HepG2 (cell line): ENCODE measurements at regions not wholly inside any gene's neighbourhood (a gene's known extent, or its start where the extent isn't known, plus 50 kb on each side); places are given as distances from the start of the nearest gene placed in this dataset.

Experiments
- ATAC-seq: fragments of 200-7000 bp; cut with Tn5 transposase; 3 replicates; pipeline ENCODE4 v1.9.1; 2020; ENCODE audit warnings: mild to moderate bottlenecking, moderate library complexity
- BruUV-seq: library from RNA; stranded (reverse); fragments of 400-500 nt; replicated peaks from 2 replicates; lab custom pipeline; 2021; lab: Mats Ljungman, UMichigan
- CTCF ChIA-PET: fragments of 300-600 bp; formaldehyde crosslinking; extraction: SDS; loops from one replicate; lab custom pipeline; 2021; ENCODE audit warnings: low total read pairs, inconsistent platforms, low intra/inter-chr PET ratio; lab: Yijun Ruan, JAX
- POLR2A ChIA-PET: fragments of 350-600 bp; sonication (Branson Sonifier 250); formaldehyde crosslinking; loops from one replicate; lab custom pipeline; 2020; ENCODE audit warnings: antibody characterized with exemption, inconsistent platforms; lab: Yijun Ruan, JAX
- DNase-seq: peaks from one replicate; pipeline ENCODE4 v3.0.0-alpha.2; 2015; ENCODE audit warnings: low spot score
- FAIRE-seq: peaks from 3 replicates; lab custom pipeline; 2011; peaks lifted over from hg19 to GRCh38; lab: Jason Lieb, UNC
- H2AFZ ChIP-seq: one replicate; pipeline ENCODE4 v1.6.1; 2011; ENCODE audit warnings: low read length, inconsistent platforms
- H3K27ac ChIP-seq: fragments of 300-600 bp; 3 replicates; pipeline ENCODE4 v1.8.0; 2011; ENCODE audit warnings: mixed run types, mild to moderate bottlenecking, mixed read lengths, low read length, inconsistent platforms; ENCODE audit not compliant: insufficient read depth; ENCODE audit errors: extremely low read length
- H3K27me3 ChIP-seq, 2 experiments: fragments of 200-600 bp in 1 of 2; 2 replicates in 1 of 2; 3 replicates in 1 of 2; pipeline versions ENCODE4 v1.6.0 to v1.8.0; 2011; ENCODE audit warnings: low read length in 2 of 2, mild to moderate bottlenecking in 2 of 2, moderate library complexity in 2 of 2, inconsistent platforms in 1 of 2; ENCODE audit not compliant: insufficient read depth in 2 of 2, control insufficient read depth in 1 of 2
- H3K36me3 ChIP-seq, 2 experiments: fragments of 200-600 bp in 1 of 2; replicated peaks in 1 of 2; 2 replicates in 1 of 2; 3 replicates in 1 of 2; pipeline versions ENCODE4 v1.5.1 to v1.8.0; 2011; ENCODE audit warnings: low read length in 2 of 2, inconsistent platforms in 1 of 2; ENCODE audit not compliant: insufficient read depth in 2 of 2, control insufficient read depth in 1 of 2
- H3K4me1 ChIP-seq: 2 replicates; pipeline ENCODE4 v1.5.1; 2012; ENCODE audit warnings: low read length, inconsistent platforms; ENCODE audit not compliant: insufficient read depth
- H3K4me2 ChIP-seq: 2 replicates; pipeline ENCODE4 v1.6.0; 2011; ENCODE audit warnings: low read depth, low read length, inconsistent platforms
- H3K4me3 ChIP-seq, 3 experiments: fragments of 200-600 bp in 1 of 3; sonication (generic), shearing (Covaris generic) in 1 of 3; replicated peaks in 1 of 3; 2 replicates each; pipeline ENCODE4 v1.5.1; 2011 to 2016; ENCODE audit warnings: low read length in 3 of 3, inconsistent platforms in 2 of 3, low read depth in 2 of 3, mild to moderate bottlenecking in 2 of 3, control low read depth in 1 of 3, mixed read lengths in 1 of 3; ENCODE audit not compliant: insufficient read depth in 1 of 3
- H3K79me2 ChIP-seq: one replicate; pipeline ENCODE4 v1.6.1; 2011; ENCODE audit warnings: low read length, inconsistent platforms; ENCODE audit not compliant: insufficient read depth
- H3K9ac ChIP-seq: 2 replicates; pipeline ENCODE4 v1.6.0; 2011; ENCODE audit warnings: mild to moderate bottlenecking, low read depth, low read length, inconsistent platforms; ENCODE audit not compliant: insufficient read depth
- H3K9me3 ChIP-seq: 2 replicates; pipeline ENCODE4 v1.5.1; 2012; ENCODE audit warnings: mild to moderate bottlenecking, low read length
- H4K20me1 ChIP-seq: 2 replicates; pipeline ENCODE4 v1.6.0; 2011; ENCODE audit warnings: inconsistent platforms, mild to moderate bottlenecking, low read length, moderate library complexity; ENCODE audit not compliant: insufficient read depth
- ELF4 ChIP-seq: sonication (generic); formaldehyde crosslinking; IDR thresholded peaks from 2 replicates; pipeline ENCODE4 v1.5.0; 2020; ENCODE audit warnings: missing genetic modification reagents, mild to moderate bottlenecking, moderate library complexity, borderline replicate concordance
- FOXC1 ChIP-seq: sonication (generic); formaldehyde crosslinking; IDR thresholded peaks from 2 replicates; pipeline ENCODE4 v1.8.0; 2022; ENCODE audit warnings: mild to moderate bottlenecking, missing genetic modification reagents, borderline replicate concordance
- HMGA1 ChIP-seq: sonication (generic); formaldehyde crosslinking; conservative IDR thresholded peaks from 2 replicates; pipeline ENCODE4 v1.4.0; 2020; ENCODE audit warnings: missing genetic modification reagents
- KAT8 ChIP-seq: IDR thresholded peaks from 2 replicates; pipeline ENCODE4 v1.6.1; 2016; ENCODE audit warnings: missing genetic modification reagents, missing compliant biosample characterization
- POLR2AphosphoS2 ChIP-seq: IDR thresholded peaks from 2 replicates; pipeline ENCODE4 v1.6.1; 2011; ENCODE audit warnings: low read depth, low read length, improper control_type of control experiment
- RFX5 ChIP-seq: IDR thresholded peaks from 2 replicates; pipeline ENCODE4 v1.6.1; 2011; ENCODE audit warnings: low read depth, low read length, improper control_type of control experiment
- RFXANK ChIP-seq: IDR thresholded peaks from 2 replicates; pipeline ENCODE4 v1.6.1; 2016
- ZBTB7A ChIP-seq: sonication (generic); formaldehyde crosslinking; IDR thresholded peaks from 2 replicates; pipeline ENCODE4 v1.8.0; 2022; ENCODE audit warnings: mild to moderate bottlenecking, missing genetic modification reagents
- ZNF234 ChIP-seq: sonication (generic); formaldehyde crosslinking; conservative IDR thresholded peaks from 2 replicates; pipeline ENCODE4 v1.5.1; 2020; ENCODE audit warnings: mild to moderate bottlenecking, missing genetic modification reagents
- ZNF282 ChIP-seq: fragments of 450-650 bp; IDR thresholded peaks from 2 replicates; pipeline ENCODE4 v1.6.1; 2018; ENCODE audit not compliant: partially characterized antibody
- ZNF3 ChIP-seq: IDR thresholded peaks from 2 replicates; pipeline ENCODE4 v1.7.0; 2017; ENCODE audit warnings: inconsistent platforms
- ZNF484 ChIP-seq: sonication (generic); formaldehyde crosslinking; IDR thresholded peaks from 2 replicates; pipeline ENCODE4 v1.5.1; 2020; ENCODE audit warnings: mild to moderate bottlenecking, low read depth, missing genetic modification reagents, borderline replicate concordance
- WGBS: methylation state at CpG from one replicate; pipeline ENCODE4 v1.1.6; 2017; ENCODE audit warnings: low lambda C conversion rate; 5-methylcytosine and 5-hydroxymethylcytosine counted together
- in situ Hi-C: cut with HindIII; loops from 2 replicates; pipeline ENCODE4 v1.10.0; 2017; ENCODE audit warnings: low pct_unique_long_range_greater_than_20kb; ENCODE audit not compliant: extremely low pct_ligation_motif_present
- intact Hi-C: fragments of 100-400 bp; cut with micrococcal nuclease; formaldehyde crosslinking; loops from one replicate; pipeline ENCODE4 v1.10.0; 2022; ENCODE audit not compliant: unreplicated experiment
- TF ChIP-seq, protein P1 (sequence below): sonication (generic); formaldehyde crosslinking; IDR thresholded peaks from 2 replicates; pipeline ENCODE4 v1.4.0; 2020; ENCODE audit warnings: mild to moderate bottlenecking, low read depth, missing genetic modification reagents
- TF ChIP-seq, protein P2 (sequence below): sonication (generic); formaldehyde crosslinking; IDR thresholded peaks from 2 replicates; pipeline ENCODE4 v1.4.0; 2020; ENCODE audit warnings: missing genetic modification reagents
- TF ChIP-seq, protein P3 (sequence below): IDR thresholded peaks from 2 replicates; pipeline ENCODE4 v1.6.1; 2018; ENCODE audit warnings: missing genetic modification reagents

DNA sequence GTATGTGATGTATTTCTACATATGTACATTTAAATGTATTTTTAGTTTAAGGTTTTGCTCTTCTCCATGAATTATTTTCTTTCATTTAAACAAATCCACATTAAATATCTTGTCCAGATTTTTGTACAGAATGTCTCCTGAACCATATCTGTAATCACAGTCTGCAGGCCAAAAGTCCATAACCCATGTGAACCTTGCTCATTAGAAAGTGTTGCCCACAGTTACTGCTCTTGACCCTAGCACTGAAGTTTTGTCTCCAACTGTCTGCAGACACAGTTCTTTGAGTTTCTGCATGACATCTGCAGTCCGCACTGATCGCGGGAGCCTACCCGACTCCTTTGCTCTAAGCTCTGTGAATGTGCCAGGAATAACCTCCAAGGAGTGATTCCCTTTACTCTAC is 626.2 kb upstream of the SLC10A2 start:
- ATAC-seq (no peak), FAIRE-seq (no peak), DNase-seq (no peak)
- Histone ChIP-seq H3K4me1 (no peaks in the 10 kb centered on the region), H3K4me2 (no peak overlapping the region), H3K27me3 (no peaks in the 10 kb centered on the region), H3K36me3 (no peaks in the 10 kb centered on the region), H3K9ac (no peak overlapping the region), H3K9me3 (peaks cover 51% of the 10 kb centered on the region), H4K20me1 (no peaks in the 10 kb centered on the region), H3K27ac (no peak overlapping the region), H2AFZ (no peak overlapping the region), H3K4me3 (no peak overlapping the region), H3K79me2 (no peaks in the 10 kb centered on the region)
- BruUV-seq: no TSS peak
- WGBS: 14% methylated on average over 4 of the region's 4 CpGs
- intact Hi-C loops (no loop called here), in situ Hi-C loops (no loop called here)
- TF ChIP-seq FOXC1 (CRISPR knock-in tag): no peak
- no peak for TF ChIP-seq RFXANK (CRISPR knock-in tag)
- TF ChIP-seq, protein P1, sequence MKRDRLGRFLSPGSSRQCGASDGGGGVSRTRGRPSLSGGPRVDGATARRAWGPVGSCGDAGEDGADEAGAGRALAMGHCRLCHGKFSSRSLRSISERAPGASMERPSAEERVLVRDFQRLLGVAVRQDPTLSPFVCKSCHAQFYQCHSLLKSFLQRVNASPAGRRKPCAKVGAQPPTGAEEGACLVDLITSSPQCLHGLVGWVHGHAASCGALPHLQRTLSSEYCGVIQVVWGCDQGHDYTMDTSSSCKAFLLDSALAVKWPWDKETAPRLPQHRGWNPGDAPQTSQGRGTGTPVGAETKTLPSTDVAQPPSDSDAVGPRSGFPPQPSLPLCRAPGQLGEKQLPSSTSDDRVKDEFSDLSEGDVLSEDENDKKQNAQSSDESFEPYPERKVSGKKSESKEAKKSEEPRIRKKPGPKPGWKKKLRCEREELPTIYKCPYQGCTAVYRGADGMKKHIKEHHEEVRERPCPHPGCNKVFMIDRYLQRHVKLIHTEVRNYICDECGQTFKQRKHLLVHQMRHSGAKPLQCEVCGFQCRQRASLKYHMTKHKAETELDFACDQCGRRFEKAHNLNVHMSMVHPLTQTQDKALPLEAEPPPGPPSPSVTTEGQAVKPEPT: no peak
- TF ChIP-seq ELF4: no peak
- TF ChIP-seq, protein P2, sequence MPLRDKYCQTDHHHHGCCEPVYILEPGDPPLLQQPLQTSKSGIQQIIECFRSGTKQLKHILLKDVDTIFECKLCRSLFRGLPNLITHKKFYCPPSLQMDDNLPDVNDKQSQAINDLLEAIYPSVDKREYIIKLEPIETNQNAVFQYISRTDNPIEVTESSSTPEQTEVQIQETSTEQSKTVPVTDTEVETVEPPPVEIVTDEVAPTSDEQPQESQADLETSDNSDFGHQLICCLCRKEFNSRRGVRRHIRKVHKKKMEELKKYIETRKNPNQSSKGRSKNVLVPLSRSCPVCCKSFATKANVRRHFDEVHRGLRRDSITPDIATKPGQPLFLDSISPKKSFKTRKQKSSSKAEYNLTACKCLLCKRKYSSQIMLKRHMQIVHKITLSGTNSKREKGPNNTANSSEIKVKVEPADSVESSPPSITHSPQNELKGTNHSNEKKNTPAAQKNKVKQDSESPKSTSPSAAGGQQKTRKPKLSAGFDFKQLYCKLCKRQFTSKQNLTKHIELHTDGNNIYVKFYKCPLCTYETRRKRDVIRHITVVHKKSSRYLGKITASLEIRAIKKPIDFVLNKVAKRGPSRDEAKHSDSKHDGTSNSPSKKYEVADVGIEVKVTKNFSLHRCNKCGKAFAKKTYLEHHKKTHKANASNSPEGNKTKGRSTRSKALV: no peak
- TF ChIP-seq HMGA1: no peak
- TF ChIP-seq, protein P3, sequence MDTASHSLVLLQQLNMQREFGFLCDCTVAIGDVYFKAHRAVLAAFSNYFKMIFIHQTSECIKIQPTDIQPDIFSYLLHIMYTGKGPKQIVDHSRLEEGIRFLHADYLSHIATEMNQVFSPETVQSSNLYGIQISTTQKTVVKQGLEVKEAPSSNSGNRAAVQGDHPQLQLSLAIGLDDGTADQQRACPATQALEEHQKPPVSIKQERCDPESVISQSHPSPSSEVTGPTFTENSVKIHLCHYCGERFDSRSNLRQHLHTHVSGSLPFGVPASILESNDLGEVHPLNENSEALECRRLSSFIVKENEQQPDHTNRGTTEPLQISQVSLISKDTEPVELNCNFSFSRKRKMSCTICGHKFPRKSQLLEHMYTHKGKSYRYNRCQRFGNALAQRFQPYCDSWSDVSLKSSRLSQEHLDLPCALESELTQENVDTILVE (CRISPR knock-in tag): no peak
- TF ChIP-seq ZNF282: no peak
- no peak for TF ChIP-seq KAT8
- no peak for TF ChIP-seq RFX5
- TF ChIP-seq ZBTB7A (CRISPR knock-in tag): no peak
- TF ChIP-seq ZNF3 (CRISPR knock-in tag): no peak
- no peak for TF ChIP-seq POLR2AphosphoS2
- TF ChIP-seq ZNF234 (CRISPR knock-in tag): no peak
- TF ChIP-seq ZNF484 (CRISPR knock-in tag): no peak
- ChIA-PET CTCF (no interaction called here), POLR2A (no interaction called here)
